Globus pallidus (tissue), 1 donor: ENCODE measurements at regions not wholly inside any gene's neighbourhood (a gene's known extent, or its start where the extent isn't known, plus 50 kb on each side); places are given as distances from the start of the nearest gene placed in this dataset.

Source experiments
- DNase-seq: peaks from one replicate; pipeline ENCODE4 v3.0.0-alpha.2; 2015; ENCODE audit warnings: low spot score

GRCh38 chr2:71791501-71792135 is 338.3 kb downstream of the DYSF start:
- no peak for DNase-seq

- DNase-seq: no peak
Measured at GRCh38 chr2:71791061-71791450, 337.7 kb downstream of the DYSF start.

GRCh38 chr2:71790226-71791060 is 337.1 kb downstream of the DYSF start:
- no peak for DNase-seq

- DNase-seq: no peak
Measured at GRCh38 chr2:71789556-71790204, 336.3 kb downstream of the DYSF start.

- no peak for DNase-seq
Measured at GRCh38 chr2:71788601-71789240, 335.4 kb downstream of the DYSF start.

- DNase-seq: no peak
Measured at GRCh38 chr2:71788186-71788525, 334.8 kb downstream of the DYSF start.

- no peak for DNase-seq
Measured at GRCh38 chr2:71787476-71788185, 334.3 kb downstream of the DYSF start.

GRCh38 chr2:71787108-71787415 is 333.7 kb downstream of the DYSF start:
- no peak for DNase-seq

- DNase-seq: no peak
Measured at GRCh38 chr2:71786291-71787107, 333.1 kb downstream of the DYSF start.

GRCh38 chr2:71785516-71785981 is 332.2 kb downstream of the DYSF start:
- no peak for DNase-seq

GRCh38 chr2:71784734-71785511 is 331.6 kb downstream of the DYSF start:
- no peak for DNase-seq

GRCh38 chr2:71783815-71784214 is 330.5 kb downstream of the DYSF start:
- no peak for DNase-seq

- DNase-seq: no peak
Measured at GRCh38 chr2:71783215-71783614, 329.9 kb downstream of the DYSF start.

- DNase-seq: no peak
Measured at GRCh38 chr2:71782323-71782722, 329.0 kb downstream of the DYSF start.

GRCh38 chr2:71781695-71782228 is 328.4 kb downstream of the DYSF start:
- DNase-seq: no peak

GRCh38 chr2:71780162-71780561 is 326.8 kb downstream of the DYSF start:
- no peak for DNase-seq

- DNase-seq: no peak
Measured at GRCh38 chr2:71779774-71780105, 326.4 kb downstream of the DYSF start.

GRCh38 chr2:71778936-71779773 is 325.8 kb downstream of the DYSF start:
- DNase-seq: no peak

- DNase-seq: no peak
Measured at GRCh38 chr2:71778514-71778913, 325.2 kb downstream of the DYSF start.
